ENCODE measurements at regions not wholly inside any gene's neighbourhood (a gene's known extent, or its start where the extent isn't known, plus 50 kb on each side); places are given as distances from the start of the nearest gene placed in this dataset.

DNA sequence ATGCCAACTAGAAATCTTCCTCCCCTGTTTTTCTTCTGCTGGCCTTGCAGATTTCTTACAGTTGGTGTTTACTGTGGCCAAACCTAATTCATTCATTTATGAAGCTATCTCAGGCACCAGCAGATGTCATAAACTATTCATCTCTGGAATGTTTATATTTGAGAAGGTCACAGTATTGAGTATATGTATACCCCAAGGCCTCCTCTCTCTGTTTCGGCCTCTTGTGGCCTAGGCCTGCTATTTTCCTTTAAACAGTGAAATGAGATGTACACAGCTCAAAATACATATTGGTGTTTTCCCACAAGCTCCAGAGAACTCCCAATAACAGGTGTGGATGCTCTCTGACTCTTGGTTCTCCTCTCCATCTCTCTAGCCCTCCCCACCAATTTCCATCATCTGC, 520.7 kb upstream of the CAMK1G start:
- no peak for TF ChIP-seq POLR2A (IDR thresholded peaks at IDR 0.05; ENCODE audit: low read depth, low read length)
- TF ChIP-seq POLR2AphosphoS5 (IDR thresholded peaks at IDR 0.05; ENCODE audit: low read depth, low read length): no peak
- TF ChIP-seq TAF1 (IDR thresholded peaks at IDR 0.05; ENCODE audit: borderline replicate concordance, low read depth, low read length): no peak

Data from GM12892 (cell line).